H9 (cell line): ENCODE measurements at regions not wholly inside any gene's neighbourhood (a gene's known extent, or its start where the extent isn't known, plus 50 kb on each side); places are given as distances from the start of the nearest gene placed in this dataset.

ENCODE experiments used
- DNase-seq: peaks from one replicate; pipeline ENCODE4 v3.0.0-alpha.2; 2017
- H2AFZ ChIP-seq: one replicate; pipeline ENCODE4 v1.6.1; 2013; ENCODE audit warnings: mild to moderate bottlenecking, low read length, control low read depth, moderate library complexity
- H2AK5ac ChIP-seq: 2 replicates; pipeline ENCODE4 v1.6.1; 2013; ENCODE audit warnings: low read length, control low read depth, mixed read lengths; ENCODE audit not compliant: insufficient read length
- H2BK120ac ChIP-seq: one replicate; pipeline ENCODE4 v1.6.1; 2013; ENCODE audit warnings: low read depth, mild to moderate bottlenecking, low read length, control low read depth, inconsistent platforms; ENCODE audit not compliant: poor library complexity, severe bottlenecking
- H2BK12ac ChIP-seq: 2 replicates; pipeline ENCODE4 v1.6.1; 2013; ENCODE audit warnings: low read length, control low read depth, mixed read lengths, low read depth; ENCODE audit not compliant: insufficient read length
- H2BK15ac ChIP-seq: 2 replicates; pipeline ENCODE4 v1.6.1; 2013; ENCODE audit warnings: low read depth, low read length, control low read depth
- H2BK20ac ChIP-seq: one replicate; pipeline ENCODE4 v1.6.1; 2013; ENCODE audit warnings: low read depth, mild to moderate bottlenecking, low read length, control low read depth, inconsistent platforms; ENCODE audit not compliant: poor library complexity, severe bottlenecking
- H2BK5ac ChIP-seq: 2 replicates; pipeline ENCODE4 v1.6.1; 2013; ENCODE audit warnings: low read length, control low read depth, mixed read lengths; ENCODE audit not compliant: insufficient read length
- H3K14ac ChIP-seq: 2 replicates; pipeline ENCODE4 v1.6.1; 2013; ENCODE audit warnings: low read length, control low read depth; ENCODE audit not compliant: insufficient read depth
- H3K18ac ChIP-seq: 2 replicates; pipeline ENCODE4 v1.6.1; 2013; ENCODE audit warnings: low read depth, mild to moderate bottlenecking, mixed read lengths, low read length, control low read depth; ENCODE audit not compliant: insufficient read length
- H3K23ac ChIP-seq: 2 replicates; pipeline ENCODE4 v1.6.1; 2013; ENCODE audit warnings: low read length, control low read depth, mixed read lengths, low read depth; ENCODE audit not compliant: insufficient read length
- H3K23me2 ChIP-seq: 2 replicates; pipeline ENCODE4 v1.6.1; 2013; ENCODE audit warnings: low read depth, mild to moderate bottlenecking, mixed read lengths, low read length, control low read depth; ENCODE audit not compliant: insufficient read length, poor library complexity, severe bottlenecking
- H3K27ac ChIP-seq: 2 replicates; pipeline ENCODE4 v1.5.1; 2013; ENCODE audit warnings: low read length, control low read depth, mixed read lengths, low read depth; ENCODE audit not compliant: insufficient read length
- H3K27me3 ChIP-seq: 2 replicates; pipeline ENCODE4 v1.6.1; 2013; ENCODE audit warnings: low read length, control low read depth, inconsistent platforms; ENCODE audit not compliant: insufficient read depth
- H3K4ac ChIP-seq: 2 replicates; pipeline ENCODE4 v1.6.1; 2013; ENCODE audit warnings: low read depth, mild to moderate bottlenecking, control low read depth, inconsistent platforms, low read length, moderate library complexity
- H3K4me1 ChIP-seq: 2 replicates; pipeline ENCODE4 v1.6.1; 2013; ENCODE audit warnings: low read length, control low read depth, inconsistent platforms; ENCODE audit not compliant: insufficient read depth
- H3K4me2 ChIP-seq: 2 replicates; pipeline ENCODE4 v1.6.1; 2013; ENCODE audit warnings: low read length, control low read depth, mixed read lengths; ENCODE audit not compliant: insufficient read length, insufficient read depth
- H3K56ac ChIP-seq: 2 replicates; pipeline ENCODE4 v1.6.1; 2013; ENCODE audit warnings: low read depth, mild to moderate bottlenecking, mixed read lengths, low read length, control low read depth; ENCODE audit not compliant: insufficient read length
- H3K79me1 ChIP-seq: 2 replicates; pipeline ENCODE4 v1.6.1; 2013; ENCODE audit warnings: low read depth, mild to moderate bottlenecking, moderate library complexity, low read length, control low read depth, inconsistent platforms; ENCODE audit not compliant: insufficient read depth, poor library complexity, severe bottlenecking
- H3K79me2 ChIP-seq: 2 replicates; pipeline ENCODE4 v1.6.1; 2013; ENCODE audit warnings: low read length, control low read depth, inconsistent platforms; ENCODE audit not compliant: insufficient read depth
- H3K9ac ChIP-seq: 2 replicates; pipeline ENCODE4 v1.6.1; 2013; ENCODE audit warnings: low read length, control low read depth, mixed read lengths; ENCODE audit not compliant: insufficient read length; ENCODE audit errors: extremely low read depth
- H3K9me3 ChIP-seq: one replicate; pipeline ENCODE4 v1.6.1; 2013; ENCODE audit warnings: low read depth, low read length, inconsistent platforms; ENCODE audit not compliant: control insufficient read depth
- H3T11ph ChIP-seq: one replicate; pipeline ENCODE4 v1.6.1; 2013; ENCODE audit warnings: mild to moderate bottlenecking, low read length, control low read depth, inconsistent platforms
- H4K20me1 ChIP-seq: one replicate; pipeline ENCODE4 v1.6.1; 2013; ENCODE audit not compliant: control insufficient read depth, insufficient read length, insufficient read depth
- H4K5ac ChIP-seq: 2 replicates; pipeline ENCODE4 v1.6.1; 2013; ENCODE audit warnings: low read depth, mild to moderate bottlenecking, mixed read lengths, low read length, control low read depth; ENCODE audit not compliant: insufficient read length
- H4K8ac ChIP-seq: replicated peaks from 2 replicates; pipeline ENCODE4 v1.6.1; 2013; ENCODE audit warnings: low read length, control low read depth, mixed read lengths, low read depth; ENCODE audit not compliant: insufficient read length
- H4K91ac ChIP-seq: 2 replicates; pipeline ENCODE4 v1.6.1; 2013; ENCODE audit warnings: low read depth, mild to moderate bottlenecking, moderate library complexity, mixed read lengths, low read length, control low read depth; ENCODE audit not compliant: insufficient read length
- H3K27ac Mint-ChIP-seq, 3 experiments: 2 replicates in 2 of 3; 3 replicates in 1 of 3; pipeline ENCODE4 v1.8.0; 2020 to 2021; ENCODE audit warnings: mixed read lengths in 3 of 3, mild to moderate bottlenecking in 1 of 3, moderate library complexity in 1 of 3
- H3K27me3 Mint-ChIP-seq: 2 replicates; pipeline ENCODE4 v1.8.0; 2021; ENCODE audit warnings: low read depth, mild to moderate bottlenecking, moderate library complexity, mixed read lengths
- H3K36me3 Mint-ChIP-seq, 3 experiments: 2 replicates in 2 of 3; 3 replicates in 1 of 3; pipeline ENCODE4 v1.8.0; 2020 to 2021; ENCODE audit warnings: low read depth in 3 of 3, mixed read lengths in 3 of 3; ENCODE audit not compliant: insufficient read depth in 1 of 3
- H3K4me1 Mint-ChIP-seq, 2 experiments: 2 replicates each; pipeline ENCODE4 v1.8.0; 2020; ENCODE audit warnings: mixed read lengths in 2 of 2
- H3K4me3 Mint-ChIP-seq, 2 experiments: 2 replicates in 1 of 2; 3 replicates in 1 of 2; pipeline ENCODE4 v1.8.0; 2020 to 2021; ENCODE audit warnings: mild to moderate bottlenecking in 2 of 2, mixed read lengths in 2 of 2, moderate library complexity in 1 of 2
- H3K9me3 Mint-ChIP-seq, 2 experiments: 2 replicates in 1 of 2; 3 replicates in 1 of 2; pipeline ENCODE4 v1.8.0; 2020; ENCODE audit warnings: mild to moderate bottlenecking in 2 of 2, mixed read lengths in 2 of 2, moderate library complexity in 1 of 2
- WGBS: extraction: QIAGEN DNeasy Blood & Tissue Kit; methylation state at CpG from one replicate; pipeline ENCODE4 v1.1.7; 2013; ENCODE audit warnings: missing lambda C conversion rate, low lambda C conversion rate, mixed read lengths; ENCODE audit not compliant: insufficient read length; ENCODE audit errors: extremely low coverage; 5-methylcytosine and 5-hydroxymethylcytosine counted together
- TF ChIP-seq, protein P1 (sequence below): fragments of 200-600 bp; sonication (generic); conservative IDR thresholded peaks from 3 replicates; pipeline ENCODE4 v1.8.0; 2021; ENCODE audit warnings: antibody characterized with exemption, mild to moderate bottlenecking

DNA sequence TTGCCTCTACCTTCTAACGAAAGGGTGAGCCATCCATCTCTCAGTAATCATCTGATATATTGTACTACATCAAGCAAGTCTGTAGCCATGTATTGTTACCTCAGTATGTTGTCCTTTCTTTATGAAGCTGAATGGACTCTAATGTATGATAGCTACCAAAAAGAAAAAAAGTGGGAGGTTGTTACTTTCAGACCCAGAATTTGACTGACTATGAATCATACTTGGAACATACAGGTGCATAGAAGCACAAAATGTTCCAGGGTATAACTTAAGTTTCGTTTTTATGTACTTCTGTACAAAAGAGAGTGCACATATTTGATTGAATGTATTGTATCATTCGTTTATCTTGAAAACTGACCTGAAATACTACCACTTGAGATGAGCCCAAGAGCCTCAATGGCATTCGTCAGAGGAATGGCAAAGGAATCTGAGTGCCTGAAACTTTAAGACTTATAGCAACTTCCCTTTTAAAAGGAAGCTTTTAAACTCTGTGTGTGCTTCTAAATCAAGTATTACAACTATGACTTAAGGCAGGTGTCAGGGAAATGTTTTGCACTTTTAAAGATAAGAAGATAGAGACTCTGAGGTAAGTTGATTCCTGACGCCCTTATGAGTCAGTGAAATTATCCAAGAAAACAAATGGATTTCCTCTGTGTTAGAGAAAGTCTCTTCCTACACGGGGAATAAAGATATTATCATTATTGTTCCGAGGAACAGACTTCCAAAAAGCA lies 951.5 kb downstream of the GALC start:
- Mint-ChIP-seq H3K4me1 (no peaks in the 10 kb centered on the region), H3K36me3 (no peaks in the 10 kb centered on the region), H3K27ac (no peak overlapping the region; a peak in 1 of 7 replicates), H3K9me3 (no peaks in the 10 kb centered on the region), H3K27me3 (peaks cover 3% of the 10 kb centered on the region), H3K4me3 (no peak overlapping the region)
- Histone ChIP-seq H3K14ac (no peak overlapping the region), H3K9me3 (no peaks in the 10 kb centered on the region), H3K4ac (no peak overlapping the region), H4K5ac (no peak overlapping the region), H2BK20ac (no peak overlapping the region), H3K79me2 (no peaks in the 10 kb centered on the region), H3K23me2 (no peaks in the 10 kb centered on the region), H3K27me3 (no peaks in the 10 kb centered on the region), H3T11ph (no peak overlapping the region), H4K20me1 (no peaks in the 10 kb centered on the region), H4K8ac (no peak overlapping the region), H3K4me2 (no peak overlapping the region), H2BK5ac (no peak overlapping the region), H2AFZ (no peak overlapping the region), H2AK5ac (no peak overlapping the region), H3K27ac (no peak overlapping the region), H4K91ac (no peak overlapping the region), H2BK15ac (no peak overlapping the region), H2BK12ac (no peak overlapping the region), H2BK120ac (no peak overlapping the region), H3K4me1 (no peaks in the 10 kb centered on the region), H3K9ac (no peak overlapping the region), H3K79me1 (no peaks in the 10 kb centered on the region), H3K23ac (no peak overlapping the region), H3K18ac (no peak overlapping the region), H3K56ac (no peak overlapping the region)
- DNase-seq = no peak
- no CpG with 5 or more reads among the region's 7 CpGs for WGBS
- TF ChIP-seq, protein P1, sequence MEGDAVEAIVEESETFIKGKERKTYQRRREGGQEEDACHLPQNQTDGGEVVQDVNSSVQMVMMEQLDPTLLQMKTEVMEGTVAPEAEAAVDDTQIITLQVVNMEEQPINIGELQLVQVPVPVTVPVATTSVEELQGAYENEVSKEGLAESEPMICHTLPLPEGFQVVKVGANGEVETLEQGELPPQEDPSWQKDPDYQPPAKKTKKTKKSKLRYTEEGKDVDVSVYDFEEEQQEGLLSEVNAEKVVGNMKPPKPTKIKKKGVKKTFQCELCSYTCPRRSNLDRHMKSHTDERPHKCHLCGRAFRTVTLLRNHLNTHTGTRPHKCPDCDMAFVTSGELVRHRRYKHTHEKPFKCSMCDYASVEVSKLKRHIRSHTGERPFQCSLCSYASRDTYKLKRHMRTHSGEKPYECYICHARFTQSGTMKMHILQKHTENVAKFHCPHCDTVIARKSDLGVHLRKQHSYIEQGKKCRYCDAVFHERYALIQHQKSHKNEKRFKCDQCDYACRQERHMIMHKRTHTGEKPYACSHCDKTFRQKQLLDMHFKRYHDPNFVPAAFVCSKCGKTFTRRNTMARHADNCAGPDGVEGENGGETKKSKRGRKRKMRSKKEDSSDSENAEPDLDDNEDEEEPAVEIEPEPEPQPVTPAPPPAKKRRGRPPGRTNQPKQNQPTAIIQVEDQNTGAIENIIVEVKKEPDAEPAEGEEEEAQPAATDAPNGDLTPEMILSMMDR = no peak
